Subcutaneous abdominal adipose tissue (tissue), 5 donors: ENCODE measurements at regions not wholly inside any gene's neighbourhood (a gene's known extent, or its start where the extent isn't known, plus 50 kb on each side); places are given as distances from the start of the nearest gene placed in this dataset.

Source experiments
- H3K27ac ChIP-seq: one replicate; pipeline ENCODE4 v1.7.0; 2013; ENCODE audit warnings: low read depth, mild to moderate bottlenecking, inconsistent platforms, low read length, moderate library complexity
- H3K27me3 ChIP-seq, 5 donors: one replicate each; pipeline ENCODE4 v1.7.0; 2013; ENCODE audit warnings: low read length in 5 of 5, inconsistent platforms in 1 of 5; ENCODE audit not compliant: control insufficient read depth in 5 of 5, insufficient read depth in 4 of 5
- H3K36me3 ChIP-seq, 5 donors: one replicate each; pipeline ENCODE4 v1.7.0; 2013; ENCODE audit warnings: low read length in 5 of 5; ENCODE audit not compliant: control insufficient read depth in 5 of 5, insufficient read depth in 5 of 5
- H3K4me1 ChIP-seq, 5 donors: one replicate each; pipeline ENCODE4 v1.7.0; 2013; ENCODE audit warnings: low read length in 5 of 5, mild to moderate bottlenecking in 3 of 5, moderate library complexity in 1 of 5; ENCODE audit not compliant: control insufficient read depth in 5 of 5, insufficient read depth in 5 of 5
- H3K4me3 ChIP-seq, 5 donors: one replicate each; pipeline ENCODE4 v1.7.0; 2013; ENCODE audit warnings: low read length in 5 of 5, low read depth in 1 of 5
- H3K9ac ChIP-seq, 5 donors: one replicate each; pipeline ENCODE4 v1.7.0; 2013; ENCODE audit warnings: low read length in 5 of 5, mild to moderate bottlenecking in 4 of 5, moderate library complexity in 3 of 5
- H3K9me3 ChIP-seq, 5 donors: one replicate each; pipeline ENCODE4 v1.7.0; 2013; ENCODE audit warnings: low read length in 5 of 5; ENCODE audit not compliant: control insufficient read depth in 5 of 5
- donor health status: healthy.
- donor health status: healthy.
- donor health status: healthy.
- donor health status: healthy.
- donor health status: healthy.

- no peaks in the 10 kb centered on the region for H3K36me3 ChIP-seq
- peaks cover 0 to 6% (median 0%) of the 10 kb centered on the region in 5 donors for H3K9me3 ChIP-seq
- H3K27me3 ChIP-seq: no peaks in the 10 kb centered on the region
- no peak overlapping the region for H3K9ac ChIP-seq
- peaks cover 0 to 11% (median 6%) of the 10 kb centered on the region in 5 donors for H3K4me1 ChIP-seq
- H3K4me3 ChIP-seq: no peak overlapping the region
- no peak overlapping the region for H3K27ac ChIP-seq
Observed at GRCh38 chr4:18445110-18445509, 423.6 kb upstream of the LCORL start.

GRCh38 chr4:18444206-18444605 lies 422.7 kb upstream of the LCORL start:
- Histone ChIP-seq H3K27me3 (no peaks in the 10 kb centered on the region), H3K4me1 (peaks cover 0 to 11% (median 8%) of the 10 kb centered on the region in 5 donors), H3K9me3 (peaks cover 0 to 6% (median 0%) of the 10 kb centered on the region in 5 donors), H3K4me3 (no peak overlapping the region), H3K27ac (no peak overlapping the region), H3K9ac (no peak overlapping the region), H3K36me3 (no peaks in the 10 kb centered on the region)

GRCh38 chr4:18442957-18443356 lies 421.4 kb upstream of the LCORL start:
- no peak overlapping the region for H3K27ac ChIP-seq
- no peak overlapping the region for H3K4me3 ChIP-seq

GRCh38 chr4:18441676-18442075 lies 420.1 kb upstream of the LCORL start:
- Histone ChIP-seq H3K27me3 (no peaks in the 10 kb centered on the region), H3K4me1 (peaks cover 0 to 12% (median 8%) of the 10 kb centered on the region in 5 donors), H3K36me3 (no peaks in the 10 kb centered on the region), H3K4me3 (no peak overlapping the region), H3K9me3 (peaks cover 0 to 6% (median 0%) of the 10 kb centered on the region in 5 donors), H3K27ac (no peak overlapping the region), H3K9ac (no peak overlapping the region)

More at GRCh38 chr4:18442957-18443356, 421.4 kb upstream of the LCORL start:
- Histone ChIP-seq H3K9me3 (peaks cover 0 to 6% (median 0%) of the 10 kb centered on the region in 5 donors), H3K4me1 (peaks cover 0 to 12% (median 8%) of the 10 kb centered on the region in 5 donors), H3K36me3 (no peaks in the 10 kb centered on the region), H3K9ac (no peak overlapping the region), H3K27me3 (no peaks in the 10 kb centered on the region)

- H3K4me1 ChIP-seq: peaks cover 0 to 12% (median 8%) of the 10 kb centered on the region in 5 donors
- H3K27ac ChIP-seq: no peak overlapping the region
- no peaks in the 10 kb centered on the region for H3K27me3 ChIP-seq
- peaks cover 0 to 6% (median 0%) of the 10 kb centered on the region in 5 donors for H3K9me3 ChIP-seq
- no peaks in the 10 kb centered on the region for H3K36me3 ChIP-seq
- H3K9ac ChIP-seq: no peak overlapping the region
- H3K4me3 ChIP-seq: no peak overlapping the region
Observed at GRCh38 chr4:18441203-18441590, 419.6 kb upstream of the LCORL start.

GRCh38 chr4:18440527-18441202 lies 419.1 kb upstream of the LCORL start:
- Histone ChIP-seq H3K9me3 (peaks cover 0 to 6% (median 0%) of the 10 kb centered on the region in 5 donors), H3K36me3 (no peaks in the 10 kb centered on the region), H3K27me3 (no peaks in the 10 kb centered on the region), H3K4me3 (no peak overlapping the region), H3K27ac (no peak overlapping the region), H3K4me1 (peaks cover 0 to 12% (median 8%) of the 10 kb centered on the region in 5 donors), H3K9ac (no peak overlapping the region)

GRCh38 chr4:18439311-18439710 lies 417.8 kb upstream of the LCORL start:
- H3K36me3 ChIP-seq: no peaks in the 10 kb centered on the region
- H3K9me3 ChIP-seq: peaks cover 0 to 3% (median 0%) of the 10 kb centered on the region in 5 donors
- no peak overlapping the region for H3K27ac ChIP-seq
- H3K4me1 ChIP-seq: peaks cover 0 to 15% (median 11%) of the 10 kb centered on the region in 5 donors
- H3K4me3 ChIP-seq: peak overlapping the region in 1 of 5 donors; percentile 28
- no peaks in the 10 kb centered on the region for H3K27me3 ChIP-seq
- no peak overlapping the region for H3K9ac ChIP-seq

GRCh38 chr4:18435781-18436180 lies 414.2 kb upstream of the LCORL start:
- no peaks in the 10 kb centered on the region for H3K27me3 ChIP-seq
- no peaks in the 10 kb centered on the region for H3K36me3 ChIP-seq
- peaks cover 0 to 3% (median 0%) of the 10 kb centered on the region in 5 donors for H3K9me3 ChIP-seq
- H3K4me1 ChIP-seq: peaks cover 0 to 26% (median 16%) of the 10 kb centered on the region in 5 donors
- no peak overlapping the region for H3K4me3 ChIP-seq
- H3K9ac ChIP-seq: no peak overlapping the region
- no peak overlapping the region for H3K27ac ChIP-seq

GRCh38 chr4:18422685-18423084 lies 401.1 kb upstream of the LCORL start:
- Histone ChIP-seq H3K27ac (no peak overlapping the region), H3K9ac (no peak overlapping the region), H3K9me3 (no peaks in the 10 kb centered on the region), H3K4me3 (no peak overlapping the region), H3K27me3 (no peaks in the 10 kb centered on the region), H3K36me3 (no peaks in the 10 kb centered on the region), H3K4me1 (no peaks in the 10 kb centered on the region)

GRCh38 chr4:18421519-18421918 lies 400.0 kb upstream of the LCORL start:
- Histone ChIP-seq H3K36me3 (no peaks in the 10 kb centered on the region), H3K4me1 (no peaks in the 10 kb centered on the region), H3K27ac (no peak overlapping the region), H3K4me3 (no peak overlapping the region), H3K9ac (no peak overlapping the region), H3K9me3 (no peaks in the 10 kb centered on the region), H3K27me3 (no peaks in the 10 kb centered on the region)
